HG03378 (cell line): ENCODE measurements at regions not wholly inside any gene's neighbourhood (a gene's known extent, or its start where the extent isn't known, plus 50 kb on each side); places are given as distances from the start of the nearest gene placed in this dataset.
"Not testable (repeated sequence)": the region's sequence is repeated elsewhere in the genome, so short reads cannot be mapped to it uniquely, and the experiment has no call there.

Experiments
- ATAC-seq: cut with Tn5 transposase; IDR thresholded peaks from one replicate; pipeline ENCODE4 v1.9.1; 2021; ENCODE audit warnings: mild to moderate bottlenecking, moderate library complexity; ENCODE audit not compliant: unreplicated experiment

GRCh38 chr14:42550310-42550709 is 943.6 kb downstream of the LRFN5 start:
- ATAC-seq = no peak

- ATAC-seq = no peak
Measured at GRCh38 chr14:42548349-42548748, 941.7 kb downstream of the LRFN5 start.

DNA sequence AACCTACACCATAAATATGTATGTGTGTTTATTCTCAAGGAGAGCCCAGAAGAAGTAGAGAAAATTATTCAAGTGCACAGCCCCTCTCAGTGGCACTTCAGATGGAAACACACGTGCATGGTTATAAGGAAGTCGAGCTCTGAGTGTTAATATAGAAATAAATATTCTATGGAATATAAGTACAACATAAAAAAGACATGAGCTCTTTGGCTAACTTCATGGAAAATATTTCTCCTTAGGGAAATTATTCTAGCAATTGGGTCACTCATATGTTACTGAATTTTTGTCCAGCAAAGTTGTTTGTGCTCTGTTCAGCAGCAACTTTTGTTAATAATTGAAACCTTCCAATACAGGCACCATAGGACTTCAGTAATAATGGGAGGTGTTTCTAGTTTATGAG is 939.0 kb downstream of the LRFN5 start:
- no peak for ATAC-seq

GRCh38 chr14:42541535-42542001 is 934.9 kb downstream of the LRFN5 start:
- no peak for ATAC-seq

- no peak for ATAC-seq
Measured at GRCh38 chr14:42535397-42535796, 928.7 kb downstream of the LRFN5 start.

DNA sequence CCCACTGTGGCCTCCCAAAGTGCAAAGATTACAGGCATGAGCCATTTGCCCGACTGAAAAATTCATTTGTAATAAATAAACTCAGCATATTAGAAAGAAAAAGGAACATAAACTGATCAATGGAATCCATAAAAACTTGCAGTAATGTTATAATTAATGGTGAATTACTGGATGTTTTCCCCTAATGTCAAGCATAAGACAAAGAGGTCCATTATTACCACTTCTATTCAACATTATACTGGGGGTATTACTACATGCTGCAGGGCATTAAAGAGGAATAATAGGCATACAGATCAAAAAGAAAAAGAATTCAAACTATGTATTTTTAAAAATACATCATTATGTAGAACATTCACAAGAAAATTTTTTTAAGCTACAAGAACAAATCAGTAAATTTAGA is 926.8 kb downstream of the LRFN5 start:
- ATAC-seq = no peak

- ATAC-seq = no peak
Measured at GRCh38 chr14:42532194-42532593, 925.5 kb downstream of the LRFN5 start.

DNA sequence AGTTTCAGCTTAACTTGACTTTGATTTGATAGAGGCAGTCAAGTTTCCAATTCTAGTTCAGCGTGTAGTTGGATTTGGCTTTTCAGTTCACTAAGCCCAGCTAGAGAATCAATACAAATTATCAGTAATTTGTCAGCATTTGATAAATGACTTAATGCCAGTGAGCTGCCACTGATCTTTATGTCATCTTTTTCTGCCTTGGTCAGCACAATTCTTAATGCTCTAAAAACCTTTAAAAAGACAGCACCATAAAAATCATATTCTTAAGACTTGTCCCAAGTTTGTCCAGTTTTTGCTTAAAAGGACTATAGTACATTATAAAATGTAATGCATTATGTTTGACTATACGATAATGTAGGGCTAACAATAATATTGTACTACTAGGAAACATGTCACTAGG is 920.5 kb downstream of the LRFN5 start:
- ATAC-seq = no peak

DNA sequence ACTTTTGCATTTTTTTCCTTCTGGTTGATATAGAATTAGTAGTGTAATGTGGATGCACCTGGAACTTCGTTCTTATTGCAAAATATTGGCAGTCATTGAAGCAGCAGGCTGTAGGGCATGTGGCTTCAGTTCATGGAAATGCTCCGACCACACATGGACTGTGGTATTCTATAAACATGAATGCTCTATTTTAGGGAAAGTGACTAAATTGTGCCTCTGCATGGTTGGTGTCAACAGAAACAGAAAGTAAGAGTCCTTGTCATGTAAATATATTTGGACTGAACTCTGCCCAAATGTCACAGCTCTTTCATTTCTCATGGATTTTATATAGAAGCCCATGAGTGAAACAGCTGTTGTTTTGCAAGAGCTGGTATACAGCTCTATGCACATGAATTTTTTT is 917.0 kb downstream of the LRFN5 start:
- ATAC-seq = peak; percentile 98

- ATAC-seq = no peak
Measured at GRCh38 chr14:42517806-42518500, 911.3 kb downstream of the LRFN5 start.

DNA sequence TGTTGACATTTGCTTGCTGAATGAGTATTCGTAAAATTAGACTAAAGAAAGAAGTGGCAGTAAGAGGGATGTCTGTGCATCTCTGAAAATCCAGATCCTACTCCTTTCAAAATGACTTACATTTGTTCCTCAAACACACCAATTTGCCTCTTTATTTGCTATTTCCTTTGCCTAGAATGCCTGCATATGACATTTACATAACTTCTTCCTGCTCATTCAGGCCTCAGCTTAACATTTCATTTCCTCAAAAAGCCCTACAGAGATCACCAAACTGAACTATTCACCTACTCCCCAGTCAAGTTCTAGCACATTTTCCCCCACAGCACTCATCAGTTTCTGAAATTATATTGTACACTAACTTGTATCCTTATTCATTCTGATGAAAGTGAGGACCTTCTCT is 907.2 kb downstream of the LRFN5 start:
- ATAC-seq = no peak

GRCh38 chr14:42510071-42510470 is 903.4 kb downstream of the LRFN5 start:
- no peak for ATAC-seq

DNA sequence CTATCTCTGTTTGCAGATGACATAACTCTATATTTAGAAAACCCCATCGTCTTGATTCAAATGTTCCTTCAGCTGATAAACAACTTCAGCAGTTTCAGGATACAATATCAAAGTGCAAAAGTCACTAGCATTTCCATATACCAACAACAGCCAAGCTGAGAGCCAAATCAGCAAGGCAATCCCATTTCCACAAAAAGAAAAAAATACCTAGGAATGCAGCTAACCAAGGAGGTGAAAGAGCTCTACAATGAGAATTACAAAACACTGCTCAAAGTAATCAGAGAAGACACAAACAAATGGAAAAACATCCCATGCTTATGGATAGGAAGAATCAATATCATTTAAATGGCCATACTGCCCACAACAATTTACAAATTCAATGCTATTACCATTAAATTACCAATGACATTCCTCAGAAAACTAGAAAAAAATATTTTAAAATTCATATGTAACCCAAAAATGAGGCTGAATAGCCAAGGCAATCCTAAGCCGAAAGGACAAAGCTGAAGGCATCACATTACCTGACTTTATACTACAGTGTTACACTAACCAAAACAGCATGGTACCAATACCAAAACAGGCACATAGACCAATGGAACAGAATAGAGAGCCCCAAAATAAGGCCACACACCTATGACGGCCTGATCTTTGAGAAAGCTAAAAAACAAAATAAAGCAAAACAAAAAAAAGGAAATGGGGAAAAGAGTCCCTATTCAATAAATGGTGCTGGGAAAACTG is 901.7 kb downstream of the LRFN5 start:
- ATAC-seq = no peak

DNA sequence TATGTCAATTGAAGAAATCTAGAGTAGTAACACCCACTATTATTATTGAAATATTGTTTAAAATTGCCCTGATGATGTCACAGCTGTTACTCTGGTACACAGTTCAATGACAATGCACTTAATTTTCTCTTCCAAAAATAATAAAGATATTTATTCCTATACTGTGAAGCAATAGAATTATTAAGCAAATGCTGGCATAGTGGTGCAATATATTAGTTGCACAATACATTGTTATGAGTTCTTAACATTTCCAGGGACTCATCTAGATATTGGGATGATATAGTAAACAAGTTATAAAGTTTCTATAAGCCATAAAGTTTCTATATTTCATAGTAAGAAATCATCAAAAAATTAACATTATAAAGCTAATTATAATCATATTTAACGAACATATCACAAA is 897.8 kb downstream of the LRFN5 start:
- ATAC-seq = no peak

- ATAC-seq = no peak
Measured at GRCh38 chr14:42499137-42499536, 892.5 kb downstream of the LRFN5 start.

- ATAC-seq = no peak
Measured at GRCh38 chr14:42490536-42490935, 883.9 kb downstream of the LRFN5 start.

- ATAC-seq = no peak
Measured at GRCh38 chr14:42488965-42489364, 882.3 kb downstream of the LRFN5 start.

- ATAC-seq = not testable (repeated sequence)
Measured at GRCh38 chr14:42482345-42482971, 875.8 kb downstream of the LRFN5 start.

GRCh38 chr14:42481714-42482113 is 875.0 kb downstream of the LRFN5 start:
- ATAC-seq = not testable (repeated sequence)

- no peak for ATAC-seq
Measured at GRCh38 chr14:42480255-42480654, 873.6 kb downstream of the LRFN5 start.

DNA sequence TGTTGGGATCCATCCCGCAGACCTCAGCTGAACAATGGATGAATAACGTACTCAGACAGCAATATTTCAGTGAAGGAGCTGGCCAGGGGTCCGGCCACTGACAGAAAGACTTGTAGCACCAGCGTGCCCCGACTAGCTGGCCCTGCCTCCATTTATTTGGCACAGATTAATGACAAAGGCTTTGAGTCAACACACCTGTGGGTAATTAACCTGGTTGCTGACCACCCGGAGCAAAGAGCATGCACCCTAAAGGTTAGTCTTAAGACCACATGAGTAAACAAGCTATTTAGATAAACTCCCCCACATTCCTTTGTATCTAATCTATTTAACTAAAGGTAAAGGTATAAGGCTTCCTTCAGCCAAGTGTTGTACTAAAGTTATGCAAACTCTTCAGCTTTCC is 868.6 kb downstream of the LRFN5 start:
- no peak for ATAC-seq

DNA sequence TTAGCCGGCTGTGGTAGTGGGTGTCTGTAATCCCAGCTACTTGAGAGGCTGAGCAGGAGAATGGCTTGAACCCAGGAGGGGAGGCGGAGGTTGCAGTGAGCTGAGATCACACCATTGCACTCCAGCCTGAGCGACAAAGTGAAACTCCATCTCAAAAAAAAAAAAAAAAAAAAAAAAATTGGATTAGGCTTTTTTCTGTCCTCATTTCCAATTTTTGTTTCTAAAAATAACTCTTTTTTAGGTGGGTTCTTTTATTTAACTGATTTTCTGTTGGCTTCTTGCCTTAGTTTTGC is 863.7 kb downstream of the LRFN5 start:
- ATAC-seq = no peak
